ENCODE measurements at regions not wholly inside any gene's neighbourhood (a gene's known extent, or its start where the extent isn't known, plus 50 kb on each side); places are given as distances from the start of the nearest gene placed in this dataset.
"Not testable (repeated sequence)": the region's sequence is repeated elsewhere in the genome, so short reads cannot be mapped to it uniquely, and the experiment has no call there.

DNA sequence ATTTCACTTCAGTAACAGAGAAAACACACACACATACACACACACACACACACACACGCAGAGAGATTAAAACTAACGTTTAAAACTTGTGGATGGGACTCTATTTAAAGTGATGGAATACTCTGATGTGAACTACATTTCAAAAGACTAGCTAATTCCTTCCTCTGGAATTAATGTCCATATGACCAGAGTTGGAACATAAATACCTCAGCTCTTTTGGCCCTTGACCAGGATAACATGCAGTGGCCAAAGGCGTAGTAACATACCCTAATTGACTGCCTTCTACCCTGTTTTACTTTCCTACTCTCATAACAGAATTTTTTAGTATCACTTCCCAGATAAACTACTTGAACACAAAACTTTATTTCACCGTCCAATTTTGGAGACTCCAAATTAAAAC lies 671.3 kb upstream of the CHAC2 start:
- DNase-seq = no peak

DNA sequence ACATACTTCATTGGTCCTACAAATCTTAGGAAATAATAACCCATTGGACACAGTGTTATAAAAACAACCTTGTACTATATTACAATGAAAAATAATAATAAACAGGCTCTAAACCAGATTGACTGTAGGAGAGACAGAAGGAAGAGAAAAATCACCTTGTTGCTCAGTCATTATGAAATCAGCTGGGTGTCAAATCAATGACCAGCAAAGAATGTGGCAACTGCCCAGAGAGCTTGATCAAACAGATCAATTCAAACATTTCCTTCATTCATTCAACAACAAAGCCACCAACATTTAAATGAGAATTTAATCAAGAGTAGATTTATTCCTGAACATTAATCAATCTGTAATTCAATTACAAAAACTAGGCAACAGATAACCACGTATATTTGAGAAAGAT lies 671.9 kb upstream of the CHAC2 start:
- DNase-seq = no peak

GRCh38 chr2:53095227-53095626 lies 672.4 kb upstream of the CHAC2 start:
- no peak for DNase-seq

DNA sequence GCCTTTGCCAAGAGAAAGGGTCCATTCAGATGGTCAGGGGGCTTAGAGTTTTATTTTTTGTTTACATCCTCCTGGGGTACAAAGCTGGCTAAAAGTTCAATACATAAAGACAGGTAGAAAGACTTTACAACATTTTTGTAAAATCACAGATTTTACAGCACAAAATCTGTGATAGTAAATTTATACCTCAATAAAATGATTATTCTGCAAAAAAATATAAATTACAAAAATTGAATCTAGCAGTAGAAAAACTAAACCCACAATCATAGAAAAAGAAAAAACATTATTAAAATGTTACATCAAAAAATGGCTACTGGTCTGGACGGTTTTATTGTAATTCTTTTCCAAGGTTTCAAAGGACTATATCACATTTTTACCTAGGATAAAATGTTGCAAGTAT lies 674.2 kb upstream of the CHAC2 start:
- no peak for DNase-seq

DNA sequence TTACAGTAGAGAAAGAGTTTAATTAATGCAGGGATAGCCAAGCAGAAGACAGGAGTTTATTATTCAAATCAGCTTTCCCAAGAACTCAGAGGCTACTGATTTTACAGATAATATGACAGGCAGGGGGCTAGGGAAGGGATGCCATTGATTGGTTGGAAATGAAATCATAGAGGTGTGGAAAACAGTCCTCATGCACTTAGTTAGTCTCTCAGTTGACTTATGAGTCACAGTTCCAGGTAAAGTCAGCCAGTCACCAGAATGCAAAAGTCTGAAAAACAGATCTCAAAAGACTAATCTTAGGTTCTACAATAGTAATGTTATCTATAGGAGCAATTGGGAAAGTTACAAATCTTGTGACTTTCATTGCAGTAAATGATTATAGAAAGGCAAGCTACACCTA lies 676.4 kb upstream of the CHAC2 start:
- DNase-seq = peak; percentile 34

GRCh38 chr2:53087874-53088461 lies 679.6 kb upstream of the CHAC2 start:
- no peak for DNase-seq

DNA sequence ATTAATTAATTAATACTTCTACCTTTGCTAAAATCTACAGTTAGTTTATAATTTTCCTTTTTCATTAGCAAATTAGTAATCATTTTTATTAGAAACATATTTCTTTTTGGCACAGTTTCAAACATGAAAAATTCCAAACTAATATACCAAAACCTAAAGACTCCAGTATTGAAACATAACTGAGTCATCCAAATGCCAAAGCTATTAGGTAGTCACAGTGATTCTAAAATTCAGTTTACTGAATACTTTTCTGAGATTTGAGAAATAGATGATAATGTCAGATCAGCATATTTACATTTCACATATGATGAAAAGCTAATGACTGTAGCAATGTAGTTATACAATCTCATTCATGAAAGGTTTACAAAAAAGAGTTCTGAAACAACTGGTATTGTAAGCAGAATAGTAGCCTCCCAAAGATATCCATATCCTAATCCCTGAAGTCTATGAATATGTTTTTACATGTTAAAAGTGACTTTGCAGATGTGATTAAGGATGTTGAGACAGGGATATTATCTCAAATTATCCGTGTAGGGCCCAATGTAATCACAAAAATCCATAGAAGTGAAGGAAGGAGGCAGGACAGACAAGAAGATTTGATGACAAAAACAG lies 680.2 kb upstream of the CHAC2 start:
- no peak for DNase-seq

DNA sequence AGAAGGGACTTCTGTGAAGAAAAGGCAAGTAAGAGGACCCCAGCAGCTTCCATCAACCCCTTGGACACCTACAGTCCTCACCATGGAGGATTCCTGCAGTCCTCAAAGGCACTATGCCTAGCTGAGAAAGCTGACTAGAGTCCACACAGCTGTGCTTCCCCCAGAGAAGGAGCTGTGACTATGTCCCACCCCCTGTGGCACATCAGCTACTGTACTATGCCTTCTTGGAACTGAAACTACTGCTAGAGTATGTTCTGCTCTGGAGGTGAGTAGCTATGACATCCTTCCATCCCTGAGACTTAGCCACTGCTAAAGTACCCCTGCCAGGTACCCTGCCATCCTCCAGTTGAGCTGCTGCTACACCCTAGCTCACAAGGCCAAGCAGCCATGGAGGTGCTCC lies 690.2 kb upstream of the CHAC2 start:
- DNase-seq = no peak

DNA sequence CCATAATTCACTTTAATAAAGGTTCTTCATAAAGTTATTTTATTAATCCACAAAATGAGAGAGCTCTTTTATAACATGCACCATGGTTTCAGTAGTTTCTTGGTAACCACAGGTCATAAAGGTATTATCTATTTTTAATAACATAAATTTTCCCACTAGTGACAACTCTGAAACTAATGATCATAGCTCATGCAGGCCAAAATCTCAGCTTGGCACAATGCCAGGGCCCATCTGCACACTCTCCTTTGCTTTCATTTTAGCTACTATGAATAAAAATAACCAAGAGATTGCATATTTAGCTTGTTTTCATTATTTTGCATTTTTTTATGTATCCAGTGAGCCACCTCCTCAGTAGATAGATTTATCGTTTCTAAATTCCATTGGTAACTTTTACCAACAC lies 691.8 kb upstream of the CHAC2 start:
- no peak for DNase-seq

- DNase-seq = no peak
Measured at GRCh38 chr2:53067533-53067932, 700.1 kb upstream of the CHAC2 start.

DNA sequence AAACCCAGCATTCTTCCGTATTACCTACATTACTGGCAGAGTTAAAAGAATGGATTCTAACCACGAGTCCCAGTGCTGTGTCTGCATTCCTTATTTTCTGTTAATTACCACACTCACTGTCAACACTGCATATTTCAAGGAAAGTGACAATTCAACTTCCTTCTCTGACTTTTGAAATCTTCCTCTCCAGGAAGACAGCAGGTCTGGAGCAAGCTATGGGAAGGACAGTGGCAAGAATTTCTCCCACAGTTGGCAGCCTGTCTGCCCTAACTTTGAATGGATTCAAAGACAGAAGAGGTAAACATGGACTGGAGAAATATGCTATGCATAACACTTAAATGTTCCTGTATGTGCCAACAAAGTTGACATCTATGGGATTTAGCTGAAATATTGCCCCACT lies 700.5 kb upstream of the CHAC2 start:
- DNase-seq = no peak

- DNase-seq = no peak
Measured at GRCh38 chr2:53064154-53064553, 703.5 kb upstream of the CHAC2 start.

GRCh38 chr2:53058526-53058925 lies 709.1 kb upstream of the CHAC2 start:
- no peak for DNase-seq

GRCh38 chr2:53053937-53054336 lies 713.7 kb upstream of the CHAC2 start:
- DNase-seq = no peak

DNA sequence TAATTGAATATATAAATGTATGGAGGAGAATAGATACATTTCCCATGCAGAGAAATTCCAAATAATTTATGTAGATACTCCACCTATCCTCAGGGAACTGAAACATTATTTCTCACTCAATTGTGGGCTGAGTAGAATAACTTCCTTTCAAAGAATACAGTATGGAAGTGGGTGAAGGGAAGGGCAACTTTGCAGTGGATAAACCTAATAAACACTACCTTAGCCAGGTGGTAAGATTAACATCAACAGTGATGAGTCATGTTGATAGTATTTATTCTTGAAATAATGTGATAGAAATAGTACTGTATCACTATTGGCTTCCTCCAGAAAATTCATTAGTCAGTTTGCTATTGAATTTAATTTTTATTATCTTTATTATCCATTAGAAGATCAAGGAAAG lies 716.4 kb upstream of the CHAC2 start:
- no peak for DNase-seq

DNA sequence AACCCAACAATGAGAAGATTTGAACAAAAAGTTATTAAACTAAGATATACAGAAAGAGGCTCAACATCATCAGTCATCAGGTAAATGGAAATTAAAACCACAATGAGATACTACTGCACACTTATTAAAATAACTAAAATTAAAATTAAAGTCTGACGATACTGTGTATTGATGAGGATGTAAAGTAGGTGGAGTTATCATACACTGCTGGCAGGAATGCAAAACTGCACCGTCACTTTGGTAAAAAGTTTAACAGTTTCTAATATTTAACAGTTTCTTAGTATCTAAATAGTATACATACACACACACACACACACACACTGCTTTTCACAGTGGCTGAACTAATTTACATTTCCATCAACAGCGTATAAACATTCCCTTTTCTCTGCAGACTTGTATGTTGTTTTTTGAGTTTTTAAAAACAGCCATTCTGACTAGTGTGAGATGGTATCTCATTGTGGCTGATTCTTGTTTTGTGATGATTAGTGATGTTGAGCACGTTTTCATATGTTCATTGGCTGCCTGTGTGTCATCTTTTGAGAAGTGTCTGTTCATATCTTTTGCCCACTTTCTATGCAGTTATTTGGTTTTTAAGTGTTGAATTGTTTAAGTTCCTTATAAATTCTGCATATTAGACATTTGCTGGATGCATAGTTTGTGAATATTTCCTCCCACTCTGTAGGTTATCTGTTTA lies 726.9 kb upstream of the CHAC2 start:
- no peak for DNase-seq

- no peak for DNase-seq
Measured at GRCh38 chr2:53036196-53036595, 731.4 kb upstream of the CHAC2 start.

- no peak for DNase-seq
Measured at GRCh38 chr2:53035153-53035552, 732.5 kb upstream of the CHAC2 start.

DNA sequence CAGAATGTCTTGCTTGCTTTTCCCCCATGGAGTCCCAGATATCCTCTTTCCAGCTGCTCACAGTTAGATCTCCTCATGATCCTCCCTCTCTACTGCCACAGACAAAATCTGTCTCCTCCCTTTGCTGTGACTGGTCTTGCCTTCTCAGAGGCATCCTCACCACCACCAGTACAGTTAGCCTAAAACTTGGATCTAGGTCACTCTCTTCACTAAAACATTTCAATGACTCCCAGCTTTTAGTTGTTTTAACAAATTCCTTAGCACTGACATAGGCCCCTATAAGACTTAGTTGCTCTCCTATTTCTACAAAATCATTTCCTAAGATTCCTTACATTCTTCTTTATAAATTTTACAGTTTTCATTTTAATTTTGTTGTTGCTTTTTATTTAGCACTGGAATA lies 734.2 kb upstream of the CHAC2 start:
- DNase-seq = no peak

GRCh38 chr2:53028746-53029423 lies 738.7 kb upstream of the CHAC2 start:
- DNase-seq = no peak

DNA sequence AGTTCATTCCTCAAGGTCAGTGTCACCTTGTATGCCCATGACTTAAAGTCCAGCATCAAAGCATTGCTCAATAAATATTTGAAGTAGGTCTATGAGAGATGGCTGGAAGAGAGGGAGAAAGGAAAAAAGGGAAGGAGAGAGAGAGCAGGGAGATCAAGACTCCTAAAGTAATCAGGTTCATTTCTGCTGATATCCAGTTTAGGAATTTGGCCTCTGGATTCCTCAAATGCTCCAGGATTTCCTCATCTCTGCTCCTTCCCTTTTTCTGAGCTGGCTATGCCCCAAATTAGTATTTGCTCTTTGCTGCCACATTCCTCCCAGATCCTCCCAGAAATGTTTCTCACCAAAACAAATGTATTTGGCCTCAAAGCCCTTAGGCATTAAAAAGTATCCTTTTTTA lies 739.4 kb upstream of the CHAC2 start:
- no peak for DNase-seq

- not testable (repeated sequence) for DNase-seq
Measured at GRCh38 chr2:53022248-53022647, 745.4 kb upstream of the CHAC2 start.

DNA sequence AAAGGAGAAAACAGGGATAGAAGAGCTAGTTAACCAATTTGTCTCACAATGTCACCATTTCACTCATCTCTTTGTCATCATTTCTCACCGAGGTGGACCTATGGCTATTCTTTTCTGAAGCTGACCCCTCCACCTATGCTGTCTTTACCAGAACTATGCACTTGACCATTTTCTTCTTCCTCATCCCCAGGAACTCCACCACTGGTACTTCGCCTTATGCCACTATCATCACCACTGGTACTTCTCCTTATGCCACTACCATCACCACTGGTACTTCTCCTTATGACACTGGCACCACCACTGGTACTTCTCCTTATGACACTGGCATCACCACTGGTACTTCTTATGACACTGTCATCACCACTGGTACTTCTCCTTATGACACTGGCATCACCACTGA lies 745.8 kb upstream of the CHAC2 start:
- DNase-seq = no peak

GRCh38 chr2:53021292-53021691 lies 746.3 kb upstream of the CHAC2 start:
- no peak for DNase-seq
